ENCODE measurements at regions not wholly inside any gene's neighbourhood (a gene's known extent, or its start where the extent isn't known, plus 50 kb on each side); places are given as distances from the start of the nearest gene placed in this dataset.

DNA sequence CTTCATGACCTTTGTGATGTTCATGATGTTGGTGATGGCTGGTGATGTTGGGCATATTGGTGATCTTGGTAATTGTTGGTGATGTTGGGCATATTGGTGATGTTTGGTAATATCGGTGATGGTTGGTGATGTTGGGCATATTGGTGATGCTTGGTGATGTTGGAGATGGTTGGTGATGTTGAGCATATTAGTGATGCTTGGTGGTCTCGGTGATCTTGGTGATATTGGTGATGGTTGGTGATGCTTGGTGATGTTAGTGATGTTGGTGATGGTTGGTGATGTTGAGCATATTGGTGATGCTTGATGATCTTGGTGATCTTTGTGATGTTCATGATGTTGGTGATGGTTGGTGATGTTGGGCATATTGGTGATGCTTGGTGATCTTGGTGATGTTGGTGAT is 73.8 kb downstream of the IRX2 start:
- Histone ChIP-seq H3K36me3 (ENCODE audit: control insufficient read depth, insufficient read depth, low read length) (no peaks in the 10 kb centered on the region), H3K4me1 (ENCODE audit: control insufficient read depth, insufficient read depth, low read length) (no peaks in the 10 kb centered on the region), H3K9ac (ENCODE audit: low read length) (no peak overlapping the region), H3K27ac (ENCODE audit: low read depth, low read length) (no peak overlapping the region), H3K4me3 (ENCODE audit: low read length) (no peak overlapping the region), H3K27me3 (ENCODE audit: control insufficient read depth, insufficient read depth, low read length) (no peaks in the 10 kb centered on the region)

DNA sequence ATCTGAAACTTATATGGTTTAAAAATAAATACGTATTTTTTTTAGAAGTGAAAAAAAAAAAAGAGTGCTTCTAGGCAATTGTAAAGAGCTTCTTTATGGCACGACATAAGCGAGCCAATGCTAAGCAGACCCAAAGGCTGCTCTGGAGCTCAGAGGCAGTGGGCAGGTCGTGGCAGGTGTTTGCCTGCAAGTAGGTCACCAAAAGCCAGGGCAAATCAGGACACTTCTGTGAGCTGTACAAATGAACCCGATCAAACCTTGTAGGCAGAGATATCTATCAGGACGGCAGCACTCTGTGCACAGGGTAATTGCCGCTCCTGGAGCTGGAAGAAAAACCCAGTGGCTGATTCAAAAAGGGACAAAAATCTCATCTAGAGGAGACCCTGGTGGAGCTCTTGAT is 75.9 kb downstream of the IRX2 start:
- Histone ChIP-seq H3K27me3 (ENCODE audit: control insufficient read depth, insufficient read depth, low read length) (no peaks in the 10 kb centered on the region), H3K4me3 (ENCODE audit: low read length) (no peak overlapping the region), H3K36me3 (ENCODE audit: control insufficient read depth, insufficient read depth, low read length) (no peaks in the 10 kb centered on the region), H3K4me1 (ENCODE audit: control insufficient read depth, insufficient read depth, low read length) (no peaks in the 10 kb centered on the region), H3K9ac (ENCODE audit: low read length) (no peak overlapping the region), H3K27ac (ENCODE audit: low read depth, low read length) (no peak overlapping the region)

DNA sequence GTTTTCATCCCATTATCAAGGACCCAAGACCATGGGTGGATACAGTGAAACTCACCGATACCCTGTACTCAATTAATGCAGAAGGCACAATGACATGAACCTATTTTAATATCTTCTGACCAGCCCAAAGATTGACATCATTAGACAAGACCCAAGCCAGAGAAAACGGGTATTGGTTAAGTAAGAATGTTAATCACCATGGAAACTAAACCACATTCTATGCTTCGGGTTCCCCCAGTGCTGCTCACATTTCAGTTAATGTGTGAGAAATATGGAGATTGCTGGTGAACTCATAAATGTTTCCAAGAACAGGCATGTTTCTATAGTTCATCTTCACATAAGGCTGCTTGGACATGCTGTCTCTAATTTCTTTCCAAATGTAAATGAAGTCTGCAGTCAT is 77.0 kb downstream of the IRX2 start:
- Histone ChIP-seq H3K27ac (ENCODE audit: low read depth, low read length) (no peak overlapping the region), H3K4me3 (ENCODE audit: low read length) (no peak overlapping the region), H3K4me1 (ENCODE audit: control insufficient read depth, insufficient read depth, low read length) (no peaks in the 10 kb centered on the region), H3K36me3 (ENCODE audit: control insufficient read depth, insufficient read depth, low read length) (no peaks in the 10 kb centered on the region), H3K27me3 (ENCODE audit: control insufficient read depth, insufficient read depth, low read length) (no peaks in the 10 kb centered on the region), H3K9ac (ENCODE audit: low read length) (no peak overlapping the region)

DNA sequence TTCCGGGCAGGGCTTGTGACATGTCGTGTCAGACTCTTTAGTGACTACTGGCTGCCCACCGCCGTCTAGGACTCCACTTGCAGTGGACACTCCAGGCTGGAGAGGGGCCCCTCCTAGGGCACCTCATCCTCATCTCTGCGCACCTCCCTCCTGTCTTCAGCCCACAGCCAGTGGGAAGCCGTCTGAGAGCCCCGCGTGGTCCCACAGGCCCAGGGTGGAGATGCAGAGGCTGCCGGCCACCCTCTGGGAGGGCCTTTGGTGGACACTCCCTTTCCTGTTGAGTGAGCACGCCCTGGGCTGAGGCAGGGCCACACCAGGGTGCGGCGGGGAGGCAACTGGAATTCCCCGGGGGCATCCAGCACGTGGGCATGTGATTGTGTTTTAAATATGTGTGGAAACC is 80.5 kb downstream of the IRX2 start:
- Histone ChIP-seq H3K9ac (ENCODE audit: low read length) (no peak overlapping the region), H3K4me3 (ENCODE audit: low read length) (no peak overlapping the region), H3K27ac (ENCODE audit: low read depth, low read length) (no peak overlapping the region), H3K4me1 (ENCODE audit: control insufficient read depth, insufficient read depth, low read length) (no peaks in the 10 kb centered on the region), H3K36me3 (ENCODE audit: control insufficient read depth, insufficient read depth, low read length) (no peaks in the 10 kb centered on the region), H3K27me3 (ENCODE audit: control insufficient read depth, insufficient read depth, low read length) (no peaks in the 10 kb centered on the region)

DNA sequence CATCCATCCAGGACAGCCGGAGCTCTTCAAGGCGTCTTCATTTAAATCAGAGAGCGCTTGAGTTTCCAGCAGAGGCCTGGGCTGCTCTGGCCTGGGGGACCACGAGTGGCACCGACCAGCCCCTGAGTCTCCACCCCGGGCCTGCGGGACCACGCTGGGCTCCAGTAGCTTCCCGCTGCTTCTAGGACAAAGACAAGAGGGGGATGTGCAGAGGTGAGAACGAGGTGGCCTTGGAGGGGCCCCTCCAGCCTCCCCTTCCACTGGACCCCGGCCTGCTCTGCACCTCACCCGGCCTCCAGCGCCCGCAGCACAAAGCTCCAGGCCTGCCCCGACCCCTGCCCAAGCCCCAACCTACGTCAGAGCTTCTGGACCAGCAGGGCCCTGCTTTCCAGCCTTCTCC is 81.6 kb downstream of the IRX2 start:
- no peak overlapping the region for H3K9ac ChIP-seq (ENCODE audit: low read length)
- no peaks in the 10 kb centered on the region for H3K36me3 ChIP-seq (ENCODE audit: control insufficient read depth, insufficient read depth, low read length)
- H3K4me1 ChIP-seq (ENCODE audit: control insufficient read depth, insufficient read depth, low read length): no peaks in the 10 kb centered on the region
- H3K27ac ChIP-seq (ENCODE audit: low read depth, low read length): no peak overlapping the region
- no peak overlapping the region for H3K4me3 ChIP-seq (ENCODE audit: low read length)
- H3K27me3 ChIP-seq (ENCODE audit: control insufficient read depth, insufficient read depth, low read length): no peaks in the 10 kb centered on the region

DNA sequence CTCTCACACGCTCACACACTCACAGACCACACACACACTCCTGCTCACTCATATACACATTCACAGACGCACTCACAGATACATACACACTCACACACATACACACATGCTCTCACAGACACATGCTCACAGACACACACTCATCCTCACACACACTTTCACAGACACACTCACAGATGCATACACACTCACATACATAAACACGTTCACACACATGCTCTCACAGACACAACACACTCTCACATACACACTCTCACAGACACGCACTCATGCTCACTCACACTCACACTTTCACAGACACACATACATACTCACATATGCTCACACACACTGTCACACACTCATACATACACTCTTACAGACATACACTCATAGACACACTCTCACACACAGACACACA is 82.2 kb downstream of the IRX2 start:
- Histone ChIP-seq H3K9ac (ENCODE audit: low read length) (no peak overlapping the region), H3K36me3 (ENCODE audit: control insufficient read depth, insufficient read depth, low read length) (no peaks in the 10 kb centered on the region), H3K27ac (ENCODE audit: low read depth, low read length) (no peak overlapping the region), H3K27me3 (ENCODE audit: control insufficient read depth, insufficient read depth, low read length) (no peaks in the 10 kb centered on the region), H3K4me3 (ENCODE audit: low read length) (no peak overlapping the region), H3K4me1 (ENCODE audit: control insufficient read depth, insufficient read depth, low read length) (no peaks in the 10 kb centered on the region)

DNA sequence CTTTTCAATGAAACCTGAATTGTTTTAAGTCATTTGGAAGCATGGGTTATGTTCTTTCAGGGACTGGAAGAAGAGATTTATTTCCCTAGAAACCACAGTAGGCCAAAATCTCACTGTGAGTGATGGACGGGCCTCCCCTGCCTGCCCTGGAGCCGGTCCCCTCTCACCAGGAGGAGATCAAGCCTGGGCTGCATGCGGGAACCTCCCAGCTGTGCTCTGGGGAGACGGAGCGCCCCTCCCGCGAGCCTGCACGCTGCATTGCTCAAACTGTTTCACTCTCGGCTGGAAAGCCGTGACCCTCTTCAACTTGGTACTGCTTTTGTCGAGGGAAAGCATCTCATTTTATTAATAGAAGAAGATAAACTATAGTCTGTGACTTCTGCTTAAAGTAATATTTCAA is 85.4 kb downstream of the IRX2 start:
- H3K4me1 ChIP-seq (ENCODE audit: control insufficient read depth, insufficient read depth, low read length): no peaks in the 10 kb centered on the region
- no peak overlapping the region for H3K27ac ChIP-seq (ENCODE audit: low read depth, low read length)

DNA sequence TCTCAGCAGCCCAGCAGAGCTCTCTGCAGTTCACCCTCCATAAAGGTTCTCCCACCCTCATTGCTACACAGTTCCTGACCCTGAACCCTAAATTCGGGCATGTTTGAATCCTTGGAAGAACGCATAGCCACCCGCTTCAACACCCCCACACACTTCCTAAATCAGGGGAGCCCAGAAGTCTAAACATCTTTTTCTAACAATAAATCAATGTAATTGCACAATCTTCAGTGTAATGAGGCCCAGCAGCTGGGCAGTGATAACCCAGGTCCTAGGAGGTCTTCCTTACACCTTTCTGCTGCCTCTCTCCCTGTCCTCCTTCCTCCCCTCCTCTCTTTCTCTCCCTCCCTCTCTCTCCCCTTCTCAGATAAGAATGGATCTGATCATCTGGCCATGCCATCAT is 88.0 kb downstream of the IRX2 start:
- Histone ChIP-seq H3K27me3 (ENCODE audit: control insufficient read depth, insufficient read depth, low read length) (no peaks in the 10 kb centered on the region), H3K9ac (ENCODE audit: low read length) (no peak overlapping the region), H3K27ac (ENCODE audit: low read depth, low read length) (no peak overlapping the region), H3K36me3 (ENCODE audit: control insufficient read depth, insufficient read depth, low read length) (no peaks in the 10 kb centered on the region), H3K4me1 (ENCODE audit: control insufficient read depth, insufficient read depth, low read length) (no peaks in the 10 kb centered on the region), H3K4me3 (ENCODE audit: low read length) (no peak overlapping the region)

More for the DNA sequence above, 85.4 kb downstream of the IRX2 start:
- Histone ChIP-seq H3K27me3 (ENCODE audit: control insufficient read depth, insufficient read depth, low read length) (no peaks in the 10 kb centered on the region), H3K9ac (ENCODE audit: low read length) (no peak overlapping the region), H3K4me3 (ENCODE audit: low read length) (no peak overlapping the region), H3K36me3 (ENCODE audit: control insufficient read depth, insufficient read depth, low read length) (no peaks in the 10 kb centered on the region)

DNA sequence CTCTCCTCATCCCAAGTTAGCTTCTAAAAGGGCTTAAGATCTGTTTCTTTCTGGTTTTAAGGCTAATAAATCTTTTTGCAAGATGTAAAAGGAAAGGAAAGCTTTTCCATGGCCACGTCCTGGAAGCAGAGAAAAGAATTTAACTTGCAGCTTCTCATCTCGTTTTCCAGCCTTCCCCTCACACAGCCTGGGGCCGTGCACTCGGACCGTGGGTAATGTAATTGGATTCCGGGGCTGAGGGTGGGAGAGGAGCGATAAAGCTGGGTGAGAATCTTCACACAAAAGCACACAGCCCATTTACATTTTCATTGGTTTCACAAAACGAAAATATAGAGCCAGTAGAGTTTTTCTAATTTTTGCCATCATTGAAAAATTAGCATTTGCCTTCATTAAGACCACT is 91.2 kb downstream of the IRX2 start:
- Histone ChIP-seq H3K36me3 (ENCODE audit: control insufficient read depth, insufficient read depth, low read length) (no peaks in the 10 kb centered on the region), H3K27me3 (ENCODE audit: control insufficient read depth, insufficient read depth, low read length) (no peaks in the 10 kb centered on the region)

DNA sequence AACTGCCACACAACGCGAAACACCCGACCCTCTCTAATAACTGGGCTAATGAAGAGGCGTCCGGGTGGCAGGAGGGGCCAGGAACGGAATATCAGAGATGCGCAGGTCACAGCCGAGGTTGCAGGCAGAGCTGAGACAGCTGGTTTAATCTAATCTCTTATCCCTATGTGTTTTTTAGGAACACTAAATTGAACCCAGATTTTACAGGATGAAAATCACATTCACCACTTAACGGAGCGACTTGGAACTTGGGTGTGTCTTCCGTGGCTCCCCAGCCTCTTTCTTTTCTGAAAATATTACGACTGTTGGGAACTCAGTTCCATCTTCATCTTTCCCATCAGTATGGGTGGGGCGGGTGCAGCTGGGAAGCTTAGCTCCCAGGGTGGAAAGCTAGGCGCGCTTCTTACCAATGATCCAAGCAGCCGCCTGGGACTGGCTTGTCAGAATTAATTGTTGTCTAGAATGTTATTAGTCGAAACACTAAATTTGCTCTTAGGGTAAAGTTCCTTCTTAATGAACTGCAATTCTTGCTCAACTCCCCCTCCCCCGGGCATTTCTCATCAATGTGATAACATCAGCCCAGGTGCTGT is 92.5 kb downstream of the IRX2 start:
- no peak overlapping the region for H3K9ac ChIP-seq (ENCODE audit: low read length)
- no peaks in the 10 kb centered on the region for H3K27me3 ChIP-seq (ENCODE audit: control insufficient read depth, insufficient read depth, low read length)
- H3K4me1 ChIP-seq (ENCODE audit: control insufficient read depth, insufficient read depth, low read length): no peaks in the 10 kb centered on the region
- H3K4me3 ChIP-seq (ENCODE audit: low read length): no peak overlapping the region
- H3K27ac ChIP-seq (ENCODE audit: low read depth, low read length): no peak overlapping the region
- H3K36me3 ChIP-seq (ENCODE audit: control insufficient read depth, insufficient read depth, low read length): no peaks in the 10 kb centered on the region

More for the DNA sequence above, 91.2 kb downstream of the IRX2 start:
- H3K27ac ChIP-seq (ENCODE audit: low read depth, low read length): no peak overlapping the region
- H3K4me1 ChIP-seq (ENCODE audit: control insufficient read depth, insufficient read depth, low read length): no peaks in the 10 kb centered on the region
- H3K4me3 ChIP-seq (ENCODE audit: low read length): no peak overlapping the region
- H3K9ac ChIP-seq (ENCODE audit: low read length): no peak overlapping the region

DNA sequence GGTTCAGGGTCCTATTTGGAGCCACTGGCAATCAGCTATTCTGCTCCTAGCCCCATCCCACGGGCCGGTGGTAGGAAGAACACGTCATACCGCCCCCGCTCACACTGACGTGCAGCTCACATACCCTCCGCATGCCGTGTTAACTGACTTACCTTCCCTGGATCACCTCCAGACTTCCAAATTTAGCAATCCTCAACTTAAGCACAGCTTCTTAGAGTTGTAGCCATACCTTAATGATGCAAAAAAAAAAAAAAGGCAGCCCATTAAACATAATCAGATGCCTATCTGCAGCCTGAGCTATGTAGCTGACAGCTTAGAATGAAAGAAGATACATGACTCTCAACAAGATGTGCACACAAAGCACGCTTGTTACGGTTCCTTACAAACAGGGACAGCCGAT is 93.0 kb downstream of the IRX2 start:
- Histone ChIP-seq H3K4me3 (ENCODE audit: low read length) (no peak overlapping the region), H3K36me3 (ENCODE audit: control insufficient read depth, insufficient read depth, low read length) (no peaks in the 10 kb centered on the region), H3K27ac (ENCODE audit: low read depth, low read length) (no peak overlapping the region), H3K9ac (ENCODE audit: low read length) (no peak overlapping the region), H3K27me3 (ENCODE audit: control insufficient read depth, insufficient read depth, low read length) (no peaks in the 10 kb centered on the region), H3K4me1 (ENCODE audit: control insufficient read depth, insufficient read depth, low read length) (no peaks in the 10 kb centered on the region)

DNA sequence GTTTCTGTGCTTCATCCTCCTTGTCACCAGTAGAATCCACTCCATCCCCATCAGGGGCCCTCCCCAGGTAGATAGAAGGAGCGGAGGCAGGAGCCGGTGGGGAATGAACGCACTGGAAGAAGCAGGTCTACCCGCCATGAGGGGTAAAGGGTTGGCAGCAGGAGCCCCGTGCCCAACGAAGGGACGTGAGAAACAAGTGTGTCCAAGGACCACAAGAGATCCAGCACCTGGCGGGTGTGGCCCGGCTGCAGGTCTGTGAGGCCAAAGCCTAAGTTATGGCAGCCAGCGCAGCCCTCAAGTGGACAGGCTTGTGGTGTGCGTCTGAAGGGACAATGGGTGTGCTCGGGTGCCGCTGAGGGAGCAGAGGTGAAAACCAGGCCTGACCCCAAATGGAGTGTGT is 94.3 kb downstream of the IRX2 start:
- Histone ChIP-seq H3K36me3 (ENCODE audit: control insufficient read depth, insufficient read depth, low read length) (no peaks in the 10 kb centered on the region), H3K9ac (ENCODE audit: low read length) (no peak overlapping the region), H3K4me1 (ENCODE audit: control insufficient read depth, insufficient read depth, low read length) (no peaks in the 10 kb centered on the region), H3K4me3 (ENCODE audit: low read length) (no peak overlapping the region), H3K27ac (ENCODE audit: low read depth, low read length) (no peak overlapping the region), H3K27me3 (ENCODE audit: control insufficient read depth, insufficient read depth, low read length) (no peaks in the 10 kb centered on the region)

DNA sequence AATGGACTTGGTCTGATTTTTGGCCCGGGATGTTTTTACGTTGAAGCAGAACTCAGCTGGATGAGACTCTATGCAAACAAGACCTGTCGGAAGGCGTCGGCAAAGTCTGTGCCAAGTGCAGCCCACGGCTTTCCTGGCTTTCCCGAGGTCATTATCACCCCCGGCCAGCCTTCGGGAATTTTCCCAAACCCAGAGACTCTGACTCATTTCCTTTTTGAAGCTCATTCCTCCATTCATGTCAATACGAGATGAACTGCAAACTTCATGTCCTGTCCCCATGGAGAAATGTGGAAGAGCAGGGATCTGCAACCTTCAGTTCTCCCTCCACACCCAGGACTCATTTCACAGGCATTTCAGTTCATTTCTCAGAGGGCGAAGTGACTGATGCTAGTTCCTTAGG is 95.3 kb downstream of the IRX2 start:
- Histone ChIP-seq H3K36me3 (ENCODE audit: control insufficient read depth, insufficient read depth, low read length) (no peaks in the 10 kb centered on the region), H3K4me3 (ENCODE audit: low read length) (no peak overlapping the region), H3K27ac (ENCODE audit: low read depth, low read length) (no peak overlapping the region), H3K4me1 (ENCODE audit: control insufficient read depth, insufficient read depth, low read length) (no peaks in the 10 kb centered on the region), H3K9ac (ENCODE audit: low read length) (no peak overlapping the region), H3K27me3 (ENCODE audit: control insufficient read depth, insufficient read depth, low read length) (no peaks in the 10 kb centered on the region)
